WTC11 (cell line): ENCODE measurements at regions not wholly inside any gene's neighbourhood (a gene's known extent, or its start where the extent isn't known, plus 50 kb on each side); places are given as distances from the start of the nearest gene placed in this dataset.

ENCODE experiments used
- ATAC-seq: fragments of 200-7000 bp; cut with Tn5 transposase; 2 replicates; pipeline ENCODE4 v1.10.0; 2021; ENCODE audit warnings: mild to moderate bottlenecking, moderate library complexity
- CTCF ChIA-PET: fragments of 300-600 bp; sonication (Branson Sonifier 250); formaldehyde crosslinking; loops from one replicate; lab custom pipeline; 2021; ENCODE audit warnings: antibody characterized with exemption; lab: Charles Lee
- POLR2A ChIA-PET: fragments of 350-600 bp; sonication (Branson Sonifier 250); formaldehyde crosslinking; loops from one replicate; lab custom pipeline; 2021; ENCODE audit warnings: antibody characterized with exemption; lab: Charles Lee
- DNase-seq: peaks from one replicate; pipeline ENCODE4 v3.0.0; 2021; ENCODE audit warnings: low spot score
- H3K27ac Mint-ChIP-seq: 2 replicates; pipeline ENCODE4 v1.8.0; 2021; ENCODE audit warnings: mixed read lengths
- H3K27me3 Mint-ChIP-seq: 2 replicates; pipeline ENCODE4 v1.8.0; 2021; ENCODE audit warnings: low read depth, mild to moderate bottlenecking, moderate library complexity, mixed read lengths
- H3K36me3 Mint-ChIP-seq: 2 replicates; pipeline ENCODE4 v1.8.0; 2021; ENCODE audit warnings: mixed read lengths
- H3K4me1 Mint-ChIP-seq: 2 replicates; pipeline ENCODE4 v1.8.0; 2022; ENCODE audit warnings: mixed read lengths
- H3K4me3 Mint-ChIP-seq: 2 replicates; pipeline ENCODE4 v1.8.0; 2021; ENCODE audit warnings: mild to moderate bottlenecking, moderate library complexity, mixed read lengths
- H3K9me3 Mint-ChIP-seq: 2 replicates; pipeline ENCODE4 v1.8.0; 2021; ENCODE audit warnings: mixed read lengths
- E2F1 ChIP-seq: sonication (generic); formaldehyde crosslinking; IDR thresholded peaks from 2 replicates; pipeline ENCODE4 v1.8.0; 2022; ENCODE audit warnings: mild to moderate bottlenecking, missing genetic modification reagents
- ERG ChIP-seq: fragments of 250-450 bp; sonication (Bioruptor Pico); IDR thresholded peaks from 2 replicates; pipeline ENCODE4 v1.8.0; 2021; ENCODE audit warnings: mild to moderate bottlenecking
- FOXK1 ChIP-seq: sonication (generic); formaldehyde crosslinking; IDR thresholded peaks from 2 replicates; pipeline ENCODE4 v1.8.0; 2022; ENCODE audit warnings: mild to moderate bottlenecking, moderate library complexity, missing genetic modification reagents
- HMGA2 ChIP-seq: fragments of 250-450 bp; sonication (Bioruptor Pico); IDR thresholded peaks from 2 replicates; pipeline ENCODE4 v1.4.0; 2021; ENCODE audit warnings: mild to moderate bottlenecking, moderate library complexity
- JAZF1 ChIP-seq: fragments of 250-450 bp; sonication (Bioruptor Pico); IDR thresholded peaks from 2 replicates; pipeline ENCODE4 v1.9.0; 2021; ENCODE audit warnings: moderate library complexity, mild to moderate bottlenecking, inconsistent platforms
- NR3C1 ChIP-seq: sonication (generic); formaldehyde crosslinking; conservative IDR thresholded peaks from 2 replicates; pipeline ENCODE4 v1.8.1; 2023; ENCODE audit warnings: low read depth, mild to moderate bottlenecking, missing genetic modification reagents
- PRDM15 ChIP-seq: sonication (generic); formaldehyde crosslinking; IDR thresholded peaks from 2 replicates; pipeline ENCODE4 v1.8.0; 2022; ENCODE audit warnings: missing genetic modification reagents
- RELA ChIP-seq: sonication (generic); formaldehyde crosslinking; IDR thresholded peaks from 2 replicates; pipeline ENCODE4 v1.8.1; 2022; ENCODE audit warnings: missing genetic modification reagents, mild to moderate bottlenecking, borderline replicate concordance
- SOX15 ChIP-seq: fragments of 250-450 bp; sonication (Bioruptor Pico); IDR thresholded peaks from 2 replicates; pipeline ENCODE4 v1.9.0; 2021; ENCODE audit warnings: mild to moderate bottlenecking
- ZNF138 ChIP-seq: sonication (generic); formaldehyde crosslinking; conservative IDR thresholded peaks from 2 replicates; pipeline ENCODE4 v1.8.1; 2022; ENCODE audit warnings: mild to moderate bottlenecking, moderate library complexity, missing genetic modification reagents
- ZNF232 ChIP-seq: sonication (generic); formaldehyde crosslinking; IDR thresholded peaks from 2 replicates; pipeline ENCODE4 v1.8.0; 2022; ENCODE audit warnings: mild to moderate bottlenecking, missing genetic modification reagents
- ZNF263 ChIP-seq: sonication (generic); formaldehyde crosslinking; IDR thresholded peaks from 2 replicates; pipeline ENCODE4 v1.8.1; 2022; ENCODE audit warnings: low read depth, mild to moderate bottlenecking, moderate library complexity, missing genetic modification reagents
- ZNF281 ChIP-seq: sonication (generic); formaldehyde crosslinking; IDR thresholded peaks from 2 replicates; pipeline ENCODE4 v1.8.0; 2023; ENCODE audit warnings: mild to moderate bottlenecking, missing genetic modification reagents
- ZNF317 ChIP-seq: sonication (generic); formaldehyde crosslinking; IDR thresholded peaks from 2 replicates; pipeline ENCODE4 v1.8.1; 2023; ENCODE audit warnings: low read depth, mild to moderate bottlenecking, moderate library complexity, missing genetic modification reagents, borderline replicate concordance
- ZNF512 ChIP-seq: sonication (generic); formaldehyde crosslinking; IDR thresholded peaks from 2 replicates; pipeline ENCODE4 v1.8.1; 2022; ENCODE audit warnings: missing genetic modification reagents, borderline replicate concordance
- ZNF671 ChIP-seq: fragments of 250-450 bp; sonication (Bioruptor Pico); IDR thresholded peaks from 2 replicates; pipeline ENCODE4 v1.8.0; 2021; ENCODE audit warnings: mild to moderate bottlenecking
- TF ChIP-seq, protein P1 (sequence below): sonication (generic); formaldehyde crosslinking; IDR thresholded peaks from 2 replicates; pipeline ENCODE4 v1.8.1; 2023; ENCODE audit warnings: mild to moderate bottlenecking, missing genetic modification reagents
- TF ChIP-seq, protein P2 (sequence below): sonication (generic); formaldehyde crosslinking; IDR thresholded peaks from 2 replicates; pipeline ENCODE4 v1.8.1; 2023; ENCODE audit warnings: mild to moderate bottlenecking, missing genetic modification reagents, moderate library complexity

- CTCF ChIA-PET: no interaction called here
- Mint-ChIP-seq H3K27me3 (no peaks in the 10 kb centered on the region), H3K9me3 (peaks cover 4% of the 10 kb centered on the region)
Observed at GRCh38 chrX:149222040-149222439, 283.1 kb downstream of the IDS start.

GRCh38 chrX:149221230-149221629 is 283.9 kb downstream of the IDS start:
- ATAC-seq: no peak
- Mint-ChIP-seq H3K27ac (no peak overlapping the region), H3K4me1 (peaks cover 7% of the 10 kb centered on the region), H3K36me3 (peaks cover 6% of the 10 kb centered on the region), H3K9me3 (peaks cover 8% of the 10 kb centered on the region), H3K4me3 (no peak overlapping the region), H3K27me3 (no peaks in the 10 kb centered on the region)
- ChIA-PET POLR2A (no interaction called here), CTCF (no interaction called here)
- TF ChIP-seq ZNF138: no peak
- TF ChIP-seq JAZF1 (CRISPR knock-in tag): no peak
- no peak for TF ChIP-seq E2F1 (CRISPR knock-in tag)
- no peak for TF ChIP-seq NR3C1
- TF ChIP-seq, protein P1, sequence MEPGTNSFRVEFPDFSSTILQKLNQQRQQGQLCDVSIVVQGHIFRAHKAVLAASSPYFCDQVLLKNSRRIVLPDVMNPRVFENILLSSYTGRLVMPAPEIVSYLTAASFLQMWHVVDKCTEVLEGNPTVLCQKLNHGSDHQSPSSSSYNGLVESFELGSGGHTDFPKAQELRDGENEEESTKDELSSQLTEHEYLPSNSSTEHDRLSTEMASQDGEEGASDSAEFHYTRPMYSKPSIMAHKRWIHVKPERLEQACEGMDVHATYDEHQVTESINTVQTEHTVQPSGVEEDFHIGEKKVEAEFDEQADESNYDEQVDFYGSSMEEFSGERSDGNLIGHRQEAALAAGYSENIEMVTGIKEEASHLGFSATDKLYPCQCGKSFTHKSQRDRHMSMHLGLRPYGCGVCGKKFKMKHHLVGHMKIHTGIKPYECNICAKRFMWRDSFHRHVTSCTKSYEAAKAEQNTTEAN (CRISPR knock-in tag): no peak
- no peak for TF ChIP-seq SOX15 (CRISPR knock-in tag)
- DNase-seq: no peak

More at GRCh38 chrX:149222040-149222439, 283.1 kb downstream of the IDS start:
- POLR2A ChIA-PET: no interaction called here
- DNase-seq: no peak
- Mint-ChIP-seq H3K4me3 (no peak overlapping the region), H3K27ac (no peak overlapping the region), H3K36me3 (peaks cover 3% of the 10 kb centered on the region; the same call in 1 of the 2 replicates), H3K4me1 (peaks cover 7% of the 10 kb centered on the region)
- ATAC-seq: no peak
- TF ChIP-seq ZNF232 (CRISPR knock-in tag): no peak
- no peak for TF ChIP-seq NR3C1
- TF ChIP-seq PRDM15: no peak
- TF ChIP-seq ZNF263: no peak
- no peak for TF ChIP-seq ZNF512 (CRISPR knock-in tag)
- TF ChIP-seq ZNF317 (CRISPR knock-in tag): no peak
- TF ChIP-seq ZNF671: no peak
- no peak for TF ChIP-seq ERG (CRISPR knock-in tag)

DNA sequence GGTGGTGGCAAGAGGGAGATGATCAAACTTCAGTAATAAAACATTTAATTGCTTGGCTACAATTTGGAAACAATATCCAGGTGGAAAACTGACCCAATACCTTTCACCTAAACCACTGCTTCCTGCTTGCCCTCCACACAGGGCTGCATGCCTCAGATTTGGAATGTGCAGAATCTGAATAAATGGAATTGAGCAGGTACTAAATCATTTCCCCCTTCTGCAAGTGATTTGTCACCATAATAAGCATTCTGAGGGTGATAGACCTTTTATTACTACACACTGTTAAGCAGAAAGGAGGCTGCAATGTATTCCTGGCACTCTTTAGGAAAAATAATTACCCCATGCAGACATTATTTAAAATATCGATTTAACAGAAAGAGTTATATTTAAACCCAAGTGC is 291.8 kb downstream of the IDS start:
- Mint-ChIP-seq H3K4me1 (no peaks in the 10 kb centered on the region), H3K4me3 (no peak overlapping the region), H3K27ac (no peak overlapping the region), H3K27me3 (no peaks in the 10 kb centered on the region), H3K9me3 (peaks cover 12% of the 10 kb centered on the region), H3K36me3 (peaks cover 7% of the 10 kb centered on the region)
- TF ChIP-seq HMGA2 (CRISPR knock-in tag) (no peak), RELA (no peak), NR3C1 (no peak), ZNF281 (CRISPR knock-in tag) (no peak), FOXK1 (CRISPR knock-in tag) (no peak)
- TF ChIP-seq, protein P1 (CRISPR knock-in tag): no peak
- TF ChIP-seq, protein P2, sequence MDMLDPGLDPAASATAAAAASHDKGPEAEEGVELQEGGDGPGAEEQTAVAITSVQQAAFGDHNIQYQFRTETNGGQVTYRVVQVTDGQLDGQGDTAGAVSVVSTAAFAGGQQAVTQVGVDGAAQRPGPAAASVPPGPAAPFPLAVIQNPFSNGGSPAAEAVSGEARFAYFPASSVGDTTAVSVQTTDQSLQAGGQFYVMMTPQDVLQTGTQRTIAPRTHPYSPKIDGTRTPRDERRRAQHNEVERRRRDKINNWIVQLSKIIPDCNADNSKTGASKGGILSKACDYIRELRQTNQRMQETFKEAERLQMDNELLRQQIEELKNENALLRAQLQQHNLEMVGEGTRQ: no peak
- ChIA-PET POLR2A (no interaction called here), CTCF (no interaction called here)
- no peak for ATAC-seq
- no peak for DNase-seq
